Liver (tissue), 3 donors: ENCODE measurements at regions not wholly inside any gene's neighbourhood (a gene's known extent, or its start where the extent isn't known, plus 50 kb on each side); places are given as distances from the start of the nearest gene placed in this dataset.

Source experiments
- EGR1 ChIP-seq, 2 donors: IDR thresholded peaks; 2 replicates each; pipeline ENCODE4 v1.6.1; 2016 to 2018; ENCODE audit warnings: antibody characterized with exemption in 2 of 2, low read depth in 2 of 2
- FOXA1 ChIP-seq: IDR thresholded peaks from 2 replicates; pipeline ENCODE4 v1.6.1; 2016; ENCODE audit warnings: antibody characterized with exemption
- GABPA ChIP-seq, 2 donors: IDR thresholded peaks in 1 of 2; conservative IDR thresholded peaks in 1 of 2; 2 replicates each; pipeline ENCODE4 v1.6.1; 2016; ENCODE audit warnings: antibody characterized with exemption in 2 of 2, mild to moderate bottlenecking in 1 of 2, moderate library complexity in 1 of 2
- HNF4A ChIP-seq, 2 donors: conservative IDR thresholded peaks; 2 replicates each; pipeline ENCODE4 v1.6.1; 2016; ENCODE audit warnings: antibody characterized with exemption in 2 of 2, mild to moderate bottlenecking in 2 of 2
- HNF4G ChIP-seq: IDR thresholded peaks from 2 replicates; pipeline ENCODE4 v1.6.1; 2016; ENCODE audit warnings: antibody characterized with exemption
- JUND ChIP-seq, 2 donors: IDR thresholded peaks; 2 replicates each; pipeline ENCODE4 v1.6.1; 2016; ENCODE audit warnings: antibody characterized with exemption in 2 of 2
- RAD21 ChIP-seq, 2 donors: IDR thresholded peaks; 2 replicates each; pipeline ENCODE4 v1.6.1; 2016; ENCODE audit warnings: antibody characterized with exemption in 2 of 2, mild to moderate bottlenecking in 2 of 2
- RXRA ChIP-seq, 2 donors: IDR thresholded peaks; 2 replicates each; pipeline ENCODE4 v1.6.1; 2017 to 2018; ENCODE audit warnings: antibody characterized with exemption in 2 of 2, mild to moderate bottlenecking in 1 of 2
- TAF1 ChIP-seq: conservative IDR thresholded peaks from 2 replicates; pipeline ENCODE4 v1.6.1; 2016; ENCODE audit warnings: antibody characterized with exemption, mild to moderate bottlenecking
- TF ChIP-seq, protein P1 (sequence below): fragments of 150-350 bp; IDR thresholded peaks from 2 replicates; pipeline ENCODE4 v1.5.1; 2017; ENCODE audit warnings: improper control_type of control experiment, low read depth, low read length; ENCODE audit not compliant: missing input control
- TF ChIP-seq, protein P2 (sequence below): IDR thresholded peaks from 2 replicates; pipeline ENCODE4 v1.6.1; 2016; ENCODE audit warnings: antibody characterized with exemption
- TF ChIP-seq, protein P3 (sequence below): IDR thresholded peaks from 2 replicates; pipeline ENCODE4 v1.6.1; 2016; ENCODE audit warnings: antibody characterized with exemption
- TF ChIP-seq, protein P4 (sequence below): IDR thresholded peaks from 2 replicates; pipeline ENCODE4 v1.6.1; 2016; ENCODE audit warnings: antibody characterized with exemption, mild to moderate bottlenecking
- TF ChIP-seq, protein P5 (sequence below): IDR thresholded peaks from 2 replicates; pipeline ENCODE4 v1.6.1; 2016; ENCODE audit warnings: antibody characterized with exemption
- donor health status: healthy.
- donor health status: healthy.

DNA sequence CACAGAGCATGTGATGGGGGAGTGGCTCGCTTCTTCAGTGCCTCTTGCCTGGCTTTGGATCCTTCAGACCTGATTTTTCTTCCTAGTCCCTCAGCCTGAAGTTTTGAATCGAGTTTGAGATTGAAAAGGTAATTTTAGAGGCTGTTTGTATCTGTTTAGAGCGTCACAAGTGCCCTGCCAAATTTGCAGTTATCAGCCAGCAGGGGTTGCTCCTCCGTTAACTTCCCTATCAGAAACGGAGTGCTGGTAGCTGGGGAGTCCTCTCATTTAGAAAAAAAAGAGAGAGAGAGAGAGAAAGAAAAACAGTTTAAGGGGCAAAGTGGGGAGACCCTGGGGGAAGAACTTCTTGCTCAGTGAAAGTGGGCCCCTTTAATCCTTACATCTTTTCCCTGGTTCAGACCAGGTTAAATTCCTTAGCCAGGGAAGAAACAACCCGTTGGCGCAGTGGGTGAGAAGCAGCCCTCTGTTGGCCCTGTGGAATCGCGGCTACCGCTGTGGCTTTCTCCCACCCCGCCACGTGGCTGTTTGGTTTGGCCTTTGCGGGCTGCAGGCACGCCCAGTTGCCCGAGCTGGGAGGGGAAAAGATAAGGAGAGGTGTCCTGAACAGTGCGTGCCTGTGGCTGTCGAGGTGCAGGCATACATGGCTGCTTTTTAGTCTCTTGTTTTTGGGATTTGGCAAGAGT lies 576.7 kb upstream of the ACO1 start:
- TF ChIP-seq, protein P1, sequence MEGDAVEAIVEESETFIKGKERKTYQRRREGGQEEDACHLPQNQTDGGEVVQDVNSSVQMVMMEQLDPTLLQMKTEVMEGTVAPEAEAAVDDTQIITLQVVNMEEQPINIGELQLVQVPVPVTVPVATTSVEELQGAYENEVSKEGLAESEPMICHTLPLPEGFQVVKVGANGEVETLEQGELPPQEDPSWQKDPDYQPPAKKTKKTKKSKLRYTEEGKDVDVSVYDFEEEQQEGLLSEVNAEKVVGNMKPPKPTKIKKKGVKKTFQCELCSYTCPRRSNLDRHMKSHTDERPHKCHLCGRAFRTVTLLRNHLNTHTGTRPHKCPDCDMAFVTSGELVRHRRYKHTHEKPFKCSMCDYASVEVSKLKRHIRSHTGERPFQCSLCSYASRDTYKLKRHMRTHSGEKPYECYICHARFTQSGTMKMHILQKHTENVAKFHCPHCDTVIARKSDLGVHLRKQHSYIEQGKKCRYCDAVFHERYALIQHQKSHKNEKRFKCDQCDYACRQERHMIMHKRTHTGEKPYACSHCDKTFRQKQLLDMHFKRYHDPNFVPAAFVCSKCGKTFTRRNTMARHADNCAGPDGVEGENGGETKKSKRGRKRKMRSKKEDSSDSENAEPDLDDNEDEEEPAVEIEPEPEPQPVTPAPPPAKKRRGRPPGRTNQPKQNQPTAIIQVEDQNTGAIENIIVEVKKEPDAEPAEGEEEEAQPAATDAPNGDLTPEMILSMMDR: no peak
- TF ChIP-seq JUND (IDR thresholded peaks at IDR 0.05) (no peak), GABPA (IDR thresholded peaks at IDR 0.05 in 1 of 2, conservative IDR thresholded peaks at IDR 0.05 in 1 of 2) (no peak), TAF1 (no peak), FOXA1 (no peak), EGR1 (IDR thresholded peaks at IDR 0.05; ENCODE audit: low read depth in 2 of 2) (no peak), RXRA (IDR thresholded peaks at IDR 0.05) (no peak), RAD21 (IDR thresholded peaks at IDR 0.05) (no peak), HNF4G (no peak), HNF4A (conservative IDR thresholded peaks at IDR 0.05) (no peak)
- TF ChIP-seq, protein P2, sequence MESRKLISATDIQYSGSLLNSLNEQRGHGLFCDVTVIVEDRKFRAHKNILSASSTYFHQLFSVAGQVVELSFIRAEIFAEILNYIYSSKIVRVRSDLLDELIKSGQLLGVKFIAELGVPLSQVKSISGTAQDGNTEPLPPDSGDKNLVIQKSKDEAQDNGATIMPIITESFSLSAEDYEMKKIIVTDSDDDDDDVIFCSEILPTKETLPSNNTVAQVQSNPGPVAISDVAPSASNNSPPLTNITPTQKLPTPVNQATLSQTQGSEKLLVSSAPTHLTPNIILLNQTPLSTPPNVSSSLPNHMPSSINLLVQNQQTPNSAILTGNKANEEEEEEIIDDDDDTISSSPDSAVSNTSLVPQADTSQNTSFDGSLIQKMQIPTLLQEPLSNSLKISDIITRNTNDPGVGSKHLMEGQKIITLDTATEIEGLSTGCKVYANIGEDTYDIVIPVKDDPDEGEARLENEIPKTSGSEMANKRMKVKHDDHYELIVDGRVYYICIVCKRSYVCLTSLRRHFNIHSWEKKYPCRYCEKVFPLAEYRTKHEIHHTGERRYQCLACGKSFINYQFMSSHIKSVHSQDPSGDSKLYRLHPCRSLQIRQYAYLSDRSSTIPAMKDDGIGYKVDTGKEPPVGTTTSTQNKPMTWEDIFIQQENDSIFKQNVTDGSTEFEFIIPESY: no peak
- TF ChIP-seq, protein P3, sequence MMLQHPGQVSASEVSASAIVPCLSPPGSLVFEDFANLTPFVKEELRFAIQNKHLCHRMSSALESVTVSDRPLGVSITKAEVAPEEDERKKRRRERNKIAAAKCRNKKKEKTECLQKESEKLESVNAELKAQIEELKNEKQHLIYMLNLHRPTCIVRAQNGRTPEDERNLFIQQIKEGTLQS: no peak
- TF ChIP-seq, protein P4, sequence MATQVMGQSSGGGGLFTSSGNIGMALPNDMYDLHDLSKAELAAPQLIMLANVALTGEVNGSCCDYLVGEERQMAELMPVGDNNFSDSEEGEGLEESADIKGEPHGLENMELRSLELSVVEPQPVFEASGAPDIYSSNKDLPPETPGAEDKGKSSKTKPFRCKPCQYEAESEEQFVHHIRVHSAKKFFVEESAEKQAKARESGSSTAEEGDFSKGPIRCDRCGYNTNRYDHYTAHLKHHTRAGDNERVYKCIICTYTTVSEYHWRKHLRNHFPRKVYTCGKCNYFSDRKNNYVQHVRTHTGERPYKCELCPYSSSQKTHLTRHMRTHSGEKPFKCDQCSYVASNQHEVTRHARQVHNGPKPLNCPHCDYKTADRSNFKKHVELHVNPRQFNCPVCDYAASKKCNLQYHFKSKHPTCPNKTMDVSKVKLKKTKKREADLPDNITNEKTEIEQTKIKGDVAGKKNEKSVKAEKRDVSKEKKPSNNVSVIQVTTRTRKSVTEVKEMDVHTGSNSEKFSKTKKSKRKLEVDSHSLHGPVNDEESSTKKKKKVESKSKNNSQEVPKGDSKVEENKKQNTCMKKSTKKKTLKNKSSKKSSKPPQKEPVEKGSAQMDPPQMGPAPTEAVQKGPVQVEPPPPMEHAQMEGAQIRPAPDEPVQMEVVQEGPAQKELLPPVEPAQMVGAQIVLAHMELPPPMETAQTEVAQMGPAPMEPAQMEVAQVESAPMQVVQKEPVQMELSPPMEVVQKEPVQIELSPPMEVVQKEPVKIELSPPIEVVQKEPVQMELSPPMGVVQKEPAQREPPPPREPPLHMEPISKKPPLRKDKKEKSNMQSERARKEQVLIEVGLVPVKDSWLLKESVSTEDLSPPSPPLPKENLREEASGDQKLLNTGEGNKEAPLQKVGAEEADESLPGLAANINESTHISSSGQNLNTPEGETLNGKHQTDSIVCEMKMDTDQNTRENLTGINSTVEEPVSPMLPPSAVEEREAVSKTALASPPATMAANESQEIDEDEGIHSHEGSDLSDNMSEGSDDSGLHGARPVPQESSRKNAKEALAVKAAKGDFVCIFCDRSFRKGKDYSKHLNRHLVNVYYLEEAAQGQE: no peak
- TF ChIP-seq, protein P5, sequence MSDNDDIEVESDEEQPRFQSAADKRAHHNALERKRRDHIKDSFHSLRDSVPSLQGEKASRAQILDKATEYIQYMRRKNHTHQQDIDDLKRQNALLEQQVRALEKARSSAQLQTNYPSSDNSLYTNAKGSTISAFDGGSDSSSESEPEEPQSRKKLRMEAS: no peak
